OCI-LY1 (cell line): ENCODE measurements at regions not wholly inside any gene's neighbourhood (a gene's known extent, or its start where the extent isn't known, plus 50 kb on each side); places are given as distances from the start of the nearest gene placed in this dataset.

Source experiments
- H2AFZ ChIP-seq: fragments of 200-600 bp; sonication (generic), shearing (Covaris generic); 2 replicates; pipeline ENCODE4 v1.6.0; 2014; ENCODE audit warnings: antibody characterized with exemption, mild to moderate bottlenecking, low read length
- H3F3A ChIP-seq: fragments of 200-600 bp; sonication (generic), shearing (Covaris generic); 2 replicates; pipeline ENCODE4 v1.6.0; 2014; ENCODE audit warnings: mild to moderate bottlenecking, antibody characterized with exemption, low read length, moderate library complexity; ENCODE audit not compliant: insufficient read depth
- H3K27ac ChIP-seq: fragments of 200-600 bp; sonication (generic); 2 replicates; pipeline ENCODE4 v1.5.1; 2014; ENCODE audit warnings: low read length, mixed run types, mild to moderate bottlenecking, low read depth; ENCODE audit not compliant: poor library complexity, severe bottlenecking
- H3K27me3 ChIP-seq: fragments of 200-600 bp; sonication (generic); 2 replicates; pipeline ENCODE4 v1.6.0; 2014; ENCODE audit warnings: antibody characterized with exemption, mild to moderate bottlenecking, low read length, moderate library complexity; ENCODE audit not compliant: insufficient read depth
- H3K36me3 ChIP-seq: fragments of 200-600 bp; sonication (generic); 2 replicates; pipeline ENCODE4 v1.6.1; 2014; ENCODE audit warnings: mild to moderate bottlenecking, antibody characterized with exemption, low read length, moderate library complexity, mixed read lengths; ENCODE audit not compliant: insufficient read depth
- H3K4me1 ChIP-seq: fragments of 200-600 bp; sonication (generic); 2 replicates; pipeline ENCODE4 v1.5.1; 2014; ENCODE audit warnings: mild to moderate bottlenecking, low read length, moderate library complexity; ENCODE audit not compliant: insufficient read depth, severe bottlenecking
- H3K4me2 ChIP-seq: fragments of 200-600 bp; sonication (generic), shearing (Covaris generic); 2 replicates; pipeline ENCODE4 v1.6.1; 2014; ENCODE audit warnings: low read length
- H3K4me3 ChIP-seq: fragments of 200-600 bp; sonication (generic); 2 replicates; pipeline ENCODE4 v1.5.1; 2014; ENCODE audit warnings: low read length, low read depth, mild to moderate bottlenecking, mixed read lengths; ENCODE audit not compliant: poor library complexity, severe bottlenecking
- H3K79me2 ChIP-seq: fragments of 200-600 bp; shearing (Covaris generic); 2 replicates; pipeline ENCODE4 v1.6.1; 2016; ENCODE audit warnings: mixed run types, low read length, mixed read lengths; ENCODE audit not compliant: insufficient read depth
- H3K9ac ChIP-seq: fragments of 200-600 bp; sonication (generic), shearing (Covaris generic); 2 replicates; pipeline ENCODE4 v1.6.1; 2014; ENCODE audit warnings: mild to moderate bottlenecking, low read length, mixed read lengths
- H3K9me2 ChIP-seq: fragments of 200-600 bp; sonication (generic), shearing (Covaris generic); 2 replicates; pipeline ENCODE4 v1.6.1; 2014; ENCODE audit warnings: low read depth, mild to moderate bottlenecking, low read length, mixed read lengths
- H3K9me3 ChIP-seq: fragments of 200-600 bp; shearing (Covaris generic); 2 replicates; pipeline ENCODE4 v1.6.1; 2014; ENCODE audit warnings: low read length, mixed read lengths
- H4K20me1 ChIP-seq: fragments of 200-600 bp; sonication (generic), shearing (Covaris generic); 2 replicates; pipeline ENCODE4 v1.6.0; 2016; ENCODE audit warnings: mild to moderate bottlenecking, low read length; ENCODE audit not compliant: insufficient read depth
- EZH2 ChIP-seq: fragments of 200-600 bp; sonication (generic), shearing (Covaris generic); IDR thresholded peaks from 2 replicates; pipeline ENCODE4 v1.8.0; 2017; ENCODE audit warnings: borderline replicate concordance, mixed run types, mild to moderate bottlenecking, antibody characterized with exemption, low read length, moderate library complexity, mixed read lengths
- TF ChIP-seq, protein P1 (sequence below): fragments of 200-600 bp; sonication (generic), shearing (Covaris generic); IDR thresholded peaks from 2 replicates; pipeline ENCODE4 v1.5.1; 2017; ENCODE audit warnings: mild to moderate bottlenecking, antibody characterized with exemption, low read length, moderate library complexity, mixed read lengths

DNA sequence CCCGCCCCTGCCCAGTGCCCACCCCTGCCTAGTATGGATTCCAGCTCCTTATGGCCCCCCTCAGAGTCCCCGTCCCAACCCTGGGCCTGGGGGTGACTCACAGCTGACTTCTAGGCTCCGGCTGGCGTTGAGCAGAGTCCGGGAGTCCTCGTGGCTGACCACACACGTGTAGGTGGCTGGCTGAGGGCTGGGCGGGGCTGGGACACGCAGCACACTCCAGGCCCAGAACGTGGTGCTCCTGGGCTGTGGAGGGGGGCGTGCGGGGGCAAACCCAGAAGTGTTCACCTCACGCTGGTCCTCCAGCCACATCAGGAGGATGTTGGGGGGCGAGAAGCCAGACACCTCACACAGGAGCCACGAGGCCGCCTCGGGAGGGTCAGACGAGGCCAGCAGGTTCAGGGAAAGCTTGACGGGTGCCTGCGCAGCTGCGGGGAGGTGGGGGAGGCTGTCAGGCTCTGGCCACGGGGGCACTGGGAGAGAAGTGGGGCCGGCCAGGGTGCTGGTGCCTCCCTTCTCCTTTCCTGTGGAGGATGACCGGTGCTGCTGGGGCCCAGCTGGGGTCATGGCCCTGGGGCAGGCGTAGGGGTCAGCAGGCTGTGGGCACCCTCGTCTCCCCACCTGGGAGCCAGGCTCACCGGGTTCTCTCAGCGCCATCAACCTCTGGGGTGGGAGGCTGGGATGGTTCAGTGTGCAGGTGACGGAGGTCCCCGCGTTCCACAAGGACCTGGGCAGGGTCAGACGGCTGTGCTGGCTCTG, 314.1 kb downstream of the TMEM121 start:
- Histone ChIP-seq H3K4me2 (no peak overlapping the region), H3K9me3 (no peaks in the 10 kb centered on the region), H3K4me3 (no peak overlapping the region), H3K36me3 (peaks cover 10% of the 10 kb centered on the region; the same call in 1 of the 2 replicates), H3K9me2 (no peaks in the 10 kb centered on the region), H4K20me1 (no peaks in the 10 kb centered on the region), H3K27ac (no peak overlapping the region), H3K79me2 (no peaks in the 10 kb centered on the region), H3K4me1 (no peaks in the 10 kb centered on the region), H2AFZ (no peak overlapping the region), H3F3A (no peaks in the 10 kb centered on the region), H3K27me3 (no peaks in the 10 kb centered on the region), H3K9ac (no peak overlapping the region)
- TF ChIP-seq, protein P1, sequence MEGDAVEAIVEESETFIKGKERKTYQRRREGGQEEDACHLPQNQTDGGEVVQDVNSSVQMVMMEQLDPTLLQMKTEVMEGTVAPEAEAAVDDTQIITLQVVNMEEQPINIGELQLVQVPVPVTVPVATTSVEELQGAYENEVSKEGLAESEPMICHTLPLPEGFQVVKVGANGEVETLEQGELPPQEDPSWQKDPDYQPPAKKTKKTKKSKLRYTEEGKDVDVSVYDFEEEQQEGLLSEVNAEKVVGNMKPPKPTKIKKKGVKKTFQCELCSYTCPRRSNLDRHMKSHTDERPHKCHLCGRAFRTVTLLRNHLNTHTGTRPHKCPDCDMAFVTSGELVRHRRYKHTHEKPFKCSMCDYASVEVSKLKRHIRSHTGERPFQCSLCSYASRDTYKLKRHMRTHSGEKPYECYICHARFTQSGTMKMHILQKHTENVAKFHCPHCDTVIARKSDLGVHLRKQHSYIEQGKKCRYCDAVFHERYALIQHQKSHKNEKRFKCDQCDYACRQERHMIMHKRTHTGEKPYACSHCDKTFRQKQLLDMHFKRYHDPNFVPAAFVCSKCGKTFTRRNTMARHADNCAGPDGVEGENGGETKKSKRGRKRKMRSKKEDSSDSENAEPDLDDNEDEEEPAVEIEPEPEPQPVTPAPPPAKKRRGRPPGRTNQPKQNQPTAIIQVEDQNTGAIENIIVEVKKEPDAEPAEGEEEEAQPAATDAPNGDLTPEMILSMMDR = no peak
- no peak for TF ChIP-seq EZH2

DNA sequence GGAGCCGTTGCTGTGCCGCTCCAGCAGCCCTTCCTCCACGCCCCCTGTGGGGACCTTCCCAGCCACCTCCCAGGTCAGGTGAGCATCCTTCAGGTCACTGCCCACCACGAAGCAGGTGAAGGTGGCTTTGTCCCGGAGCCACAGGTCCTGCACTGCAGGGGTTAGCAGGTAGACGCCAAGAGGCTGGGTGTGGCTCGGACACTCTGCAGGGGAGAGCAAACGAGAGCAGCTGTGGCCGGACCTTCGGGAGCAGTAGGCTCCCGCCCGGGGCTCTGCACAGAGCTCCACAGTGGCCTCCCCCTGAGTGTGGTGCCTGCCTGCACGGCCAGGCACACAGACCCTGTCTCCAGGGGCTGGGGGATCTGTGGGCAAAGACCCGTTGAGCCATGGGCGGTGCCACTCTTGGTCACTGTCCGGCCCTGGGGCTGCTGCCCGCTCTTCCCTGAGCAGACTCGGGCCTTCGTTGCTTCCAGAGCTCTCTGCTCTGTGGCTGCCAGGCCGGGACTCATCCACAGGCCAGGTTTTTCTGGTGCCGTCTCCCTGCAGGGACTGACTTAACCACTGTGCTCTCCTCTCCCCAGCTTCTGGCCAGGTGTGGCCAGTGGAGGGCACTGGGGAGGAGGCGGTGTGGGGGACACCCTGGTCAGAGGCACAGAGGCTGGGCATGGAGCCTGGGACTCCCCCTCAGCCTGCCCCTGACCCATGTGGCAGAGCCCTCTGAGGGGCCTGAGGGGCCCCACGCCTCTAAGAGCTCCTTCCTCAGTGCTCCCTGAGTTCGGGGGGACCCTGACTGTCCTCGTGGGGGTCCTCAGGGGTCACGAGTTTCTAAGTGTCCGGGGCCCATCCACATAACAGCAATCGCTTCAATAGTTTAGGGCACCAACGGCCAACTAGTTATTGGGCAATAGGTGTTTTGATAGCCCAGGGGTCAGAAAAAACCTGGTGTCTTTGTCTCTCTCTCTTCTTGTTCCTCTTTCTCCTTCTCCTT, 314.9 kb downstream of the TMEM121 start:
- H3K27ac ChIP-seq = no peak overlapping the region
- no peaks in the 10 kb centered on the region for H3K9me3 ChIP-seq
- H3F3A ChIP-seq = no peaks in the 10 kb centered on the region
- H3K9ac ChIP-seq = no peak overlapping the region
- no peaks in the 10 kb centered on the region for H3K9me2 ChIP-seq
- TF ChIP-seq, protein P1 = no peak
- TF ChIP-seq EZH2 = no peak
- no peak overlapping the region for H2AFZ ChIP-seq
- no peak overlapping the region for H3K4me2 ChIP-seq
- no peaks in the 10 kb centered on the region for H3K79me2 ChIP-seq
- H3K4me3 ChIP-seq = no peak overlapping the region
- peaks cover 1% of the 10 kb centered on the region for H3K4me1 ChIP-seq
- H4K20me1 ChIP-seq = no peaks in the 10 kb centered on the region
- H3K27me3 ChIP-seq = no peaks in the 10 kb centered on the region
- peaks cover 12% of the 10 kb centered on the region; the same call in 1 of the 2 replicates for H3K36me3 ChIP-seq

DNA sequence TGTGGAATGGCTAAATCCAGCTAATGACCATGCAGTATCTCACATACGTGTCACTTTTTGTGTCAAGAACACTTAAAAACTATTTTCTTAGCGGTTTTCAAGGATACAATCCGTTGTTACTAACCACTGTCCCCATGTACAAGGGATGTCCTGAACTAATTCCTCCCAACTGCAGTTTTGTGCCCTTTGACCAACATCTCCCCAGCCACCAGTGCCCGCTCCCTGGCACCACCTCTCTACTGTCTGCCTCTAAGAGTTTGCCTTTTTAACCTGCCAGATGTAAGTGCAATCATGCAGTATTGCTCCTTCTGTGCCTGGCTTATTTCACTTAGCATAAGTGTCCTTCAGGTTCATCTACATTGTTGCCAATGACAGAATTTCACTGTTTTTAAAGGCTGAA, 315.7 kb downstream of the TMEM121 start:
- H3K27ac ChIP-seq = no peak overlapping the region

More for the DNA sequence above, 315.7 kb downstream of the TMEM121 start:
- Histone ChIP-seq H4K20me1 (no peaks in the 10 kb centered on the region), H3K9me2 (no peaks in the 10 kb centered on the region), H3K9me3 (no peaks in the 10 kb centered on the region), H2AFZ (no peak overlapping the region), H3K79me2 (no peaks in the 10 kb centered on the region), H3K4me3 (no peak overlapping the region), H3K4me1 (peaks cover 9% of the 10 kb centered on the region), H3K9ac (no peak overlapping the region), H3K4me2 (no peak overlapping the region), H3K27me3 (no peaks in the 10 kb centered on the region), H3F3A (no peaks in the 10 kb centered on the region), H3K36me3 (peaks cover 12% of the 10 kb centered on the region; the same call in 1 of the 2 replicates)
- TF ChIP-seq EZH2 = no peak
- TF ChIP-seq, protein P1 = no peak
